CD14-positive monocyte (primary cell): ENCODE measurements at regions not wholly inside any gene's neighbourhood (a gene's known extent, or its start where the extent isn't known, plus 50 kb on each side); places are given as distances from the start of the nearest gene placed in this dataset.

Source experiments
- DNase-seq, 3 donors: peaks; one replicate each; pipeline ENCODE4 v3.0.0-alpha.2; 2011 to 2022
- H2AFZ ChIP-seq: 2 replicates; pipeline ENCODE4 v1.6.0; 2012; ENCODE audit warnings: mild to moderate bottlenecking, low read depth, low read length, inconsistent platforms; ENCODE audit not compliant: insufficient read depth, poor library complexity, severe bottlenecking
- H3K27ac ChIP-seq, 2 donors: 1 replicate in 1 of 2; 2 replicates in 1 of 2; pipeline ENCODE4 v1.5.1; 2012 to 2013; ENCODE audit warnings: low read length in 2 of 2, control low read depth in 1 of 2, inconsistent platforms in 1 of 2, low read depth in 1 of 2, mild to moderate bottlenecking in 1 of 2
- H3K27me3 ChIP-seq, 2 donors: one replicate each; pipeline versions ENCODE4 v1.6.0 to v1.6.1; 2011 to 2013; ENCODE audit warnings: low read length in 2 of 2; ENCODE audit not compliant: control insufficient read depth in 2 of 2, insufficient read depth in 2 of 2
- H3K36me3 ChIP-seq, 2 donors: replicated peaks in 1 of 2; 1 replicate in 1 of 2; 2 replicates in 1 of 2; pipeline versions ENCODE4 v1.5.1 to v1.6.1; 2012 to 2013; ENCODE audit warnings: low read length in 2 of 2, control low read depth in 1 of 2, inconsistent platforms in 1 of 2, mild to moderate bottlenecking in 1 of 2; ENCODE audit not compliant: insufficient read depth in 2 of 2, control insufficient read depth in 1 of 2
- H3K4me1 ChIP-seq, 2 donors: 1 replicate in 1 of 2; 2 replicates in 1 of 2; pipeline versions ENCODE4 v1.5.1 to v1.6.1; 2012 to 2013; ENCODE audit warnings: low read length in 2 of 2, control low read depth in 1 of 2, inconsistent platforms in 1 of 2, mild to moderate bottlenecking in 1 of 2, moderate library complexity in 1 of 2; ENCODE audit not compliant: insufficient read depth in 2 of 2, control insufficient read depth in 1 of 2
- H3K4me2 ChIP-seq: replicated peaks from 2 replicates; pipeline ENCODE3; 2012; ENCODE audit warnings: low read length, moderate library complexity, mild to moderate bottlenecking; ENCODE audit not compliant: poor library complexity, severe bottlenecking; ENCODE audit errors: extremely low read depth
- H3K4me3 ChIP-seq, 3 experiments: fragments of 200-600 bp in 1 of 3; sonication (generic) in 1 of 3; replicated peaks in 1 of 3; 1 replicate in 2 of 3; 2 replicates in 1 of 3; pipeline ENCODE4 v1.5.1; 2011 to 2013; ENCODE audit warnings: low read length in 3 of 3, mild to moderate bottlenecking in 3 of 3, control low read depth in 2 of 3, low read depth in 2 of 3, inconsistent platforms in 1 of 3, moderate library complexity in 1 of 3
- H3K79me2 ChIP-seq: 2 replicates; pipeline ENCODE4 v1.6.0; 2012; ENCODE audit warnings: mild to moderate bottlenecking, control low read depth, inconsistent platforms, low read length, moderate library complexity; ENCODE audit not compliant: insufficient read depth
- H3K9ac ChIP-seq: 2 replicates; pipeline ENCODE4 v1.6.0; 2017; ENCODE audit warnings: low read length, mild to moderate bottlenecking; ENCODE audit not compliant: insufficient read depth, poor library complexity, severe bottlenecking
- H3K9me3 ChIP-seq, 2 donors: replicated peaks in 1 of 2; 1 replicate in 1 of 2; 2 replicates in 1 of 2; pipeline versions ENCODE4 v1.5.1 to v1.6.1; 2012 to 2013; ENCODE audit warnings: low read length in 2 of 2, control low read depth in 1 of 2; ENCODE audit not compliant: control insufficient read depth in 1 of 2, insufficient read depth in 1 of 2
- H4K20me1 ChIP-seq: 2 replicates; pipeline ENCODE4 v1.6.0; 2012; ENCODE audit warnings: mild to moderate bottlenecking, low read length, control low read depth, moderate library complexity; ENCODE audit not compliant: insufficient read depth
- H3K27ac Mint-ChIP-seq, 7 donors: one replicate each; pipeline ENCODE4 v1.8.0; 2020; ENCODE audit warnings: mild to moderate bottlenecking in 7 of 7, mixed read lengths in 7 of 7, moderate library complexity in 6 of 7, inconsistent platforms in 2 of 7
- H3K27me3 Mint-ChIP-seq, 3 donors: one replicate each; pipeline ENCODE4 v1.8.0; 2021 to 2022; ENCODE audit warnings: low read depth in 3 of 3, mild to moderate bottlenecking in 3 of 3, mixed read lengths in 3 of 3, moderate library complexity in 3 of 3, inconsistent platforms in 1 of 3
- H3K36me3 Mint-ChIP-seq, 2 donors: one replicate each; pipeline ENCODE4 v1.8.0; 2020; ENCODE audit warnings: mixed read lengths in 2 of 2, inconsistent platforms in 1 of 2, mild to moderate bottlenecking in 1 of 2
- H3K4me1 Mint-ChIP-seq: one replicate; pipeline ENCODE4 v1.8.0; 2020; ENCODE audit warnings: mild to moderate bottlenecking, mixed read lengths
- H3K4me3 Mint-ChIP-seq, 2 donors: one replicate each; pipeline ENCODE4 v1.8.0; 2020; ENCODE audit warnings: mild to moderate bottlenecking in 2 of 2, mixed read lengths in 2 of 2, moderate library complexity in 1 of 2
- H3K9me3 Mint-ChIP-seq, 7 donors: one replicate each; pipeline ENCODE4 v1.8.0; 2020 to 2022; ENCODE audit warnings: mixed read lengths in 7 of 7, mild to moderate bottlenecking in 6 of 7, moderate library complexity in 6 of 7, inconsistent platforms in 2 of 7
- WGBS: methylation state at CpG from one replicate; pipeline ENCODE4 v1.1.5; 2013; ENCODE audit warnings: missing lambda C conversion rate; ENCODE audit not compliant: insufficient coverage; 5-methylcytosine and 5-hydroxymethylcytosine counted together
- intact Hi-C, 2 donors: fragments of 100-400 bp; cut with micrococcal nuclease; formaldehyde crosslinking; loops; one replicate each; pipeline versions ENCODE4 v1.15.0 to v1.15.1; 2023
- TF ChIP-seq, protein P1 (sequence below): fragments of 200-600 bp; IDR thresholded peaks from one replicate; pipeline ENCODE4 v1.8.0; 2022; ENCODE audit warnings: antibody characterized with exemption, mild to moderate bottlenecking

GRCh38 chr6:139623372-139623771 lies 248.9 kb upstream of the CITED2 start:
- 95% methylated on average over 3 of the region's 4 CpGs for WGBS
- H3K4me3 ChIP-seq: no peak overlapping the region
- intact Hi-C loops: no loop called here
- no peak overlapping the region for H3K4me2 ChIP-seq
- Mint-ChIP-seq H3K36me3 (no peaks in the 10 kb centered on the region), H3K4me1 (peaks cover 49% of the 10 kb centered on the region), H3K9me3 (peaks cover 0 to 9% (median 2%) of the 10 kb centered on the region in 7 donors), H3K4me3 (no peak overlapping the region), H3K27ac (peak overlapping the region in 2 of 7 donors; percentile 26 to 51), H3K27me3 (no peaks in the 10 kb centered on the region)
- no peaks in the 10 kb centered on the region for H3K36me3 ChIP-seq
- H3K27ac ChIP-seq: no peak overlapping the region
- TF ChIP-seq, protein P1, sequence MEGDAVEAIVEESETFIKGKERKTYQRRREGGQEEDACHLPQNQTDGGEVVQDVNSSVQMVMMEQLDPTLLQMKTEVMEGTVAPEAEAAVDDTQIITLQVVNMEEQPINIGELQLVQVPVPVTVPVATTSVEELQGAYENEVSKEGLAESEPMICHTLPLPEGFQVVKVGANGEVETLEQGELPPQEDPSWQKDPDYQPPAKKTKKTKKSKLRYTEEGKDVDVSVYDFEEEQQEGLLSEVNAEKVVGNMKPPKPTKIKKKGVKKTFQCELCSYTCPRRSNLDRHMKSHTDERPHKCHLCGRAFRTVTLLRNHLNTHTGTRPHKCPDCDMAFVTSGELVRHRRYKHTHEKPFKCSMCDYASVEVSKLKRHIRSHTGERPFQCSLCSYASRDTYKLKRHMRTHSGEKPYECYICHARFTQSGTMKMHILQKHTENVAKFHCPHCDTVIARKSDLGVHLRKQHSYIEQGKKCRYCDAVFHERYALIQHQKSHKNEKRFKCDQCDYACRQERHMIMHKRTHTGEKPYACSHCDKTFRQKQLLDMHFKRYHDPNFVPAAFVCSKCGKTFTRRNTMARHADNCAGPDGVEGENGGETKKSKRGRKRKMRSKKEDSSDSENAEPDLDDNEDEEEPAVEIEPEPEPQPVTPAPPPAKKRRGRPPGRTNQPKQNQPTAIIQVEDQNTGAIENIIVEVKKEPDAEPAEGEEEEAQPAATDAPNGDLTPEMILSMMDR: no peak
- no peak overlapping the region for H3K9ac ChIP-seq
- H3K4me1 ChIP-seq: peaks cover 36 to 45% of the 10 kb centered on the region in 2 donors
- no peaks in the 10 kb centered on the region for H3K79me2 ChIP-seq
- H3K9me3 ChIP-seq: no peaks in the 10 kb centered on the region
- H4K20me1 ChIP-seq: no peaks in the 10 kb centered on the region
- no peaks in the 10 kb centered on the region for H3K27me3 ChIP-seq
- no peak overlapping the region for H2AFZ ChIP-seq
- no peak for DNase-seq

- Histone ChIP-seq H2AFZ (no peak overlapping the region), H4K20me1 (no peaks in the 10 kb centered on the region), H3K4me1 (peaks cover 20 to 39% of the 10 kb centered on the region in 2 donors), H3K9me3 (no peaks in the 10 kb centered on the region), H3K9ac (no peak overlapping the region), H3K4me3 (no peak overlapping the region), H3K4me2 (no peak overlapping the region), H3K27me3 (no peaks in the 10 kb centered on the region), H3K36me3 (no peaks in the 10 kb centered on the region), H3K79me2 (no peaks in the 10 kb centered on the region), H3K27ac (peak overlapping the region in 1 of 2 donors; percentile 36)
- Mint-ChIP-seq H3K27ac (peak overlapping the region in 3 of 7 donors; percentile 3 to 26 (median 12)), H3K4me3 (no peak overlapping the region), H3K27me3 (peaks cover 0 to 2% (median 1%) of the 10 kb centered on the region in 3 donors), H3K36me3 (no peaks in the 10 kb centered on the region), H3K9me3 (peaks cover 2 to 16% (median 4%) of the 10 kb centered on the region in 7 donors), H3K4me1 (peaks cover 40% of the 10 kb centered on the region)
- intact Hi-C loops: no loop called here
- DNase-seq: no peak
- WGBS: no CpG with 5 or more reads among the region's 1 CpG
- TF ChIP-seq, protein P1: no peak
Measured at GRCh38 chr6:139613496-139613895, 239.0 kb upstream of the CITED2 start.
